NCI-H774 (cell line): ENCODE measurements at regions not wholly inside any gene's neighbourhood (a gene's known extent, or its start where the extent isn't known, plus 50 kb on each side); places are given as distances from the start of the nearest gene placed in this dataset.
"Not testable (repeated sequence)": the region's sequence is repeated elsewhere in the genome, so short reads cannot be mapped to it uniquely, and the experiment has no call there.

Experiments used
- DNase-seq: peaks from one replicate; lab custom pipeline; 2025; lab: John Stamatoyannopoulos, UW

- no peak for DNase-seq
Measured at GRCh38 chr13:90798381-90798780, 549.1 kb upstream of the MIR17HG start.

GRCh38 chr13:90800082-90800746, 547.3 kb upstream of the MIR17HG start:
- DNase-seq, result no peak

GRCh38 chr13:90801621-90802020, 545.9 kb upstream of the MIR17HG start:
- DNase-seq, result no peak

GRCh38 chr13:90803210-90803609, 544.3 kb upstream of the MIR17HG start:
- no peak for DNase-seq

- no peak for DNase-seq
Measured at GRCh38 chr13:90806016-90806615, 541.4 kb upstream of the MIR17HG start.

- DNase-seq, result no peak
Measured at GRCh38 chr13:90806892-90807291, 540.6 kb upstream of the MIR17HG start.

- no peak for DNase-seq
Measured at GRCh38 chr13:90808838-90809237, 538.6 kb upstream of the MIR17HG start.

GRCh38 chr13:90824032-90824431, 523.5 kb upstream of the MIR17HG start:
- no peak for DNase-seq

- DNase-seq, result no peak
Measured at GRCh38 chr13:90826688-90827087, 520.8 kb upstream of the MIR17HG start.

GRCh38 chr13:90830782-90831181, 516.7 kb upstream of the MIR17HG start:
- DNase-seq, result no peak

GRCh38 chr13:90833951-90834350, 513.5 kb upstream of the MIR17HG start:
- no peak for DNase-seq

- DNase-seq, result no peak
Measured at GRCh38 chr13:90834700-90835099, 512.8 kb upstream of the MIR17HG start.

- DNase-seq, result no peak
Measured at GRCh38 chr13:90835826-90836225, 511.7 kb upstream of the MIR17HG start.

- DNase-seq, result no peak
Measured at GRCh38 chr13:90838317-90838960, 509.0 kb upstream of the MIR17HG start.

- DNase-seq, result no peak
Measured at GRCh38 chr13:90839061-90839460, 508.4 kb upstream of the MIR17HG start.

GRCh38 chr13:90846936-90847335, 500.6 kb upstream of the MIR17HG start:
- DNase-seq, result no peak

- DNase-seq, result not testable (repeated sequence)
Measured at GRCh38 chr13:90853666-90854065, 493.8 kb upstream of the MIR17HG start.

GRCh38 chr13:90857921-90858320, 489.6 kb upstream of the MIR17HG start:
- DNase-seq, result no peak

- no peak for DNase-seq
Measured at GRCh38 chr13:90866006-90866405, 481.5 kb upstream of the MIR17HG start.

GRCh38 chr13:90867336-90867683, 480.2 kb upstream of the MIR17HG start:
- peak; percentile 1 for DNase-seq

- no peak for DNase-seq
Measured at GRCh38 chr13:90868321-90868920, 479.1 kb upstream of the MIR17HG start.

GRCh38 chr13:90869580-90869979, 477.9 kb upstream of the MIR17HG start:
- no peak for DNase-seq

- no peak for DNase-seq
Measured at GRCh38 chr13:90872491-90873025, 474.9 kb upstream of the MIR17HG start.
